OCI-LY7 (cell line): ENCODE measurements at regions not wholly inside any gene's neighbourhood (a gene's known extent, or its start where the extent isn't known, plus 50 kb on each side); places are given as distances from the start of the nearest gene placed in this dataset.

Experiments used
- BruUV-seq: library from RNA; stranded (reverse); fragments of 400-500 nt; replicated peaks from 2 replicates; lab custom pipeline; 2021; lab: Mats Ljungman, UMichigan
- CTCF ChIA-PET: fragments of 300-600 bp; sonication (Branson Sonifier 250); formaldehyde crosslinking; loops from one replicate; lab custom pipeline; 2022; ENCODE audit warnings: antibody characterized with exemption; ENCODE audit not compliant: unreplicated experiment; lab: Charles Lee
- POLR2A ChIA-PET: fragments of 300-600 bp; sonication (Branson Sonifier 250); formaldehyde crosslinking; loops from one replicate; lab custom pipeline; 2022; ENCODE audit warnings: antibody characterized with exemption; lab: Charles Lee
- DNase-seq: peaks from one replicate; pipeline ENCODE4 v3.0.0-alpha.2; 2015; ENCODE audit warnings: low spot score
- H2AFZ ChIP-seq: fragments of 200-600 bp; sonication (generic), shearing (Covaris generic); 2 replicates; pipeline ENCODE4 v1.6.1; 2014; ENCODE audit warnings: mild to moderate bottlenecking, antibody characterized with exemption, low read length, moderate library complexity
- H3K27ac ChIP-seq: fragments of 200-600 bp; sonication (generic); 2 replicates; pipeline ENCODE4 v1.5.1; 2014; ENCODE audit warnings: mixed run types, low read depth, mild to moderate bottlenecking, moderate library complexity, low read length, inconsistent platforms; ENCODE audit not compliant: poor library complexity, severe bottlenecking
- H3K36me3 ChIP-seq: fragments of 200-600 bp; sonication (generic); 2 replicates; pipeline ENCODE4 v1.6.1; 2014; ENCODE audit warnings: mild to moderate bottlenecking, antibody characterized with exemption, low read length, moderate library complexity, mixed read lengths; ENCODE audit not compliant: insufficient read depth
- H3K4me1 ChIP-seq: fragments of 200-600 bp; sonication (generic); 2 replicates; pipeline ENCODE4 v1.5.1; 2014; ENCODE audit warnings: mild to moderate bottlenecking, low read length; ENCODE audit not compliant: insufficient read depth, poor library complexity, severe bottlenecking
- H3K4me2 ChIP-seq: fragments of 200-600 bp; sonication (generic); 2 replicates; pipeline ENCODE4 v1.6.1; 2014; ENCODE audit warnings: mild to moderate bottlenecking, low read length
- H3K4me3 ChIP-seq: fragments of 200-600 bp; sonication (generic); 2 replicates; pipeline ENCODE4 v1.5.1; 2014; ENCODE audit warnings: mild to moderate bottlenecking, low read depth, low read length; ENCODE audit not compliant: poor library complexity, severe bottlenecking
- H3K79me2 ChIP-seq: fragments of 200-600 bp; sonication (generic); 2 replicates; pipeline ENCODE4 v1.6.1; 2016; ENCODE audit warnings: low read depth, mild to moderate bottlenecking, low read length, moderate library complexity, mixed read lengths; ENCODE audit not compliant: insufficient read depth
- H3K9me2 ChIP-seq: fragments of 200-600 bp; sonication (generic); 2 replicates; pipeline ENCODE4 v1.6.1; 2016; ENCODE audit warnings: mild to moderate bottlenecking, low read length, mixed read lengths; ENCODE audit not compliant: insufficient read depth
- H3K9me3 ChIP-seq: fragments of 200-600 bp; sonication (generic); 2 replicates; pipeline ENCODE4 v1.6.1; 2014; ENCODE audit warnings: mild to moderate bottlenecking, mixed run types, low read length, mixed read lengths
- H4K20me1 ChIP-seq: fragments of 200-600 bp; sonication (generic); 2 replicates; pipeline ENCODE4 v1.6.1; 2014; ENCODE audit warnings: mild to moderate bottlenecking, antibody characterized with exemption, low read length, moderate library complexity, mixed read lengths; ENCODE audit not compliant: insufficient read depth
- CTCF ChIP-seq: fragments of 200-600 bp; sonication (generic); conservative IDR thresholded peaks from 2 replicates; pipeline ENCODE4 v1.5.1; 2014; ENCODE audit warnings: mild to moderate bottlenecking, antibody characterized with exemption, low read length, moderate library complexity, mixed read lengths
- EZH2phosphoT487 ChIP-seq: fragments of 200-600 bp; sonication (generic); IDR thresholded peaks from 2 replicates; pipeline ENCODE4 v1.6.1; 2018; ENCODE audit warnings: low read depth, borderline replicate concordance, mild to moderate bottlenecking, mixed run types, antibody characterized with exemption, low read length, moderate library complexity, mixed read lengths
- intact Hi-C: fragments of 100-400 bp; cut with micrococcal nuclease; formaldehyde crosslinking; loops from one replicate; pipeline ENCODE4 v1.10.0; 2022; ENCODE audit not compliant: unreplicated experiment

- H3K9me2 ChIP-seq = no peaks in the 10 kb centered on the region
- no TSS peak for BruUV-seq
- no peak overlapping the region for H3K27ac ChIP-seq
- no peaks in the 10 kb centered on the region for H3K79me2 ChIP-seq
- CTCF ChIA-PET = no interaction called here
- no peak overlapping the region for H3K4me2 ChIP-seq
- no peak for DNase-seq
- H3K9me3 ChIP-seq = no peaks in the 10 kb centered on the region
- TF ChIP-seq CTCF (no peak), EZH2phosphoT487 (no peak)
- H3K36me3 ChIP-seq = no peaks in the 10 kb centered on the region
- H3K4me1 ChIP-seq = no peaks in the 10 kb centered on the region
- POLR2A ChIA-PET = no interaction called here
- intact Hi-C loops = no loop called here
- no peak overlapping the region for H3K4me3 ChIP-seq
- H4K20me1 ChIP-seq = no peaks in the 10 kb centered on the region
- H2AFZ ChIP-seq = no peak overlapping the region
Measured at GRCh38 chr2:187207126-187207525, 240.9 kb downstream of the CALCRL start.

DNA sequence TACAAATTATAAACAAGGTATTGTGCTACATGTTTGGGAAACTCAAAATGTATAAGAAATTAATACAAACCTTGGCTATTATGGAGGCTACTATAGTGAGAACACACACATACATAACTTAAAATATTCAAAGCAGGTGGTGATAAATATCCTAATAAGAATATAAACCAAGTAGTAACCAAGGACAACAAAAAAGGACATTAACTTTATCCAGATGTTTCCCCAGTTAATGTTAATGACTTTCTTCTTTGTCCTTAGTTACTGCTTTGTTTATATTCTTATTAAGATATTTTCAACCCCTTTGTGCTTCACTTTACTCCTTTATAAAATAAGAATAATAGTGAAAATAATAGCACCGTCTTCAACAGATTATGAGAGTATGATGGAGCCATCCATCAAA, 241.6 kb downstream of the CALCRL start:
- Histone ChIP-seq H4K20me1 (no peaks in the 10 kb centered on the region), H3K9me2 (no peaks in the 10 kb centered on the region), H3K79me2 (no peaks in the 10 kb centered on the region), H3K4me2 (no peak overlapping the region), H2AFZ (no peak overlapping the region), H3K9me3 (no peaks in the 10 kb centered on the region), H3K4me3 (no peak overlapping the region), H3K27ac (no peak overlapping the region), H3K4me1 (no peaks in the 10 kb centered on the region), H3K36me3 (no peaks in the 10 kb centered on the region)
- DNase-seq = no peak
- intact Hi-C loops = no loop called here
- no TSS peak for BruUV-seq
- CTCF ChIA-PET = no interaction called here
- POLR2A ChIA-PET = no interaction called here
- no peak for TF ChIP-seq CTCF
- no peak for TF ChIP-seq EZH2phosphoT487

- Histone ChIP-seq H3K79me2 (no peaks in the 10 kb centered on the region), H3K36me3 (no peaks in the 10 kb centered on the region), H3K9me3 (no peaks in the 10 kb centered on the region), H3K4me1 (no peaks in the 10 kb centered on the region), H3K4me2 (no peak overlapping the region), H4K20me1 (no peaks in the 10 kb centered on the region), H2AFZ (no peak overlapping the region), H3K4me3 (no peak overlapping the region), H3K27ac (no peak overlapping the region), H3K9me2 (no peaks in the 10 kb centered on the region)
- POLR2A ChIA-PET = no interaction called here
- CTCF ChIA-PET = no interaction called here
- intact Hi-C loops = no loop called here
- no peak for DNase-seq
- BruUV-seq = no TSS peak
- TF ChIP-seq EZH2phosphoT487 (no peak), CTCF (no peak)
Measured at GRCh38 chr2:187206071-187206470, 242.0 kb downstream of the CALCRL start.
